HG03469 (cell line): ENCODE measurements at regions not wholly inside any gene's neighbourhood (a gene's known extent, or its start where the extent isn't known, plus 50 kb on each side); places are given as distances from the start of the nearest gene placed in this dataset.
"Not testable (repeated sequence)": the region's sequence is repeated elsewhere in the genome, so short reads cannot be mapped to it uniquely, and the experiment has no call there.

Source experiments
- ATAC-seq: cut with Tn5 transposase; IDR thresholded peaks from one replicate; pipeline ENCODE4 v1.9.1; 2021; ENCODE audit warnings: mild to moderate bottlenecking, moderate library complexity, moderate number of reproducible peaks; ENCODE audit not compliant: unreplicated experiment

- ATAC-seq = no peak
Measured at GRCh38 chr1:169048043-169048442, 58.4 kb upstream of the ATP1B1 start.

GRCh38 chr1:169049258-169049938, 57.1 kb upstream of the ATP1B1 start:
- ATAC-seq = no peak

- ATAC-seq = no peak
Measured at GRCh38 chr1:169051171-169051570, 55.3 kb upstream of the ATP1B1 start.

GRCh38 chr1:169052171-169052570, 54.3 kb upstream of the ATP1B1 start:
- ATAC-seq = not testable (repeated sequence)

GRCh38 chr1:169052727-169053126, 53.8 kb upstream of the ATP1B1 start:
- ATAC-seq = no peak

GRCh38 chr1:169053196-169053595, 53.3 kb upstream of the ATP1B1 start:
- ATAC-seq = no peak
